NCI-H1105 (cell line): ENCODE measurements at regions not wholly inside any gene's neighbourhood (a gene's known extent, or its start where the extent isn't known, plus 50 kb on each side); places are given as distances from the start of the nearest gene placed in this dataset.

Experiments used
- DNase-seq: peaks from one replicate; lab custom pipeline; 2025; lab: John Stamatoyannopoulos, UW

DNA sequence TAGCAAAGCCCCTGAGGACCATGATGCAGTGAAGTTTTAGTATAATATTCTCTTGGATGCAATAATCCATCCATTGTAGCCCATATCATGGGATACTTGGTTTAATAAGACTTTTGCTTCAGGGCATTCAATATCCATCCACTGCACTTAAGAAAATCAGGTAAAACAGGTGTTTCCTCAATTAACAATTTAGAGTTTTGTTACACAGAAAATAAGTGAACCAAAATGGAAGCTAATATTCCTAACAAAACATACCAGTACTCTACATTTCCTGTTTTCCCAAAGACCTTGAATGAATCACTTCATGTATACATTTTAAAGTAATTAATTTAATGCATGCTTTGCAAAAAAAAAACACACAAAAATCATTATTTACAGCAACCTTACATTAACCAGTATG lies 305.6 kb downstream of the NR2F1-AS1 start:
- no peak for DNase-seq

- no peak for DNase-seq
Measured at GRCh38 chr5:93274291-93274690, 306.7 kb downstream of the NR2F1-AS1 start.

DNA sequence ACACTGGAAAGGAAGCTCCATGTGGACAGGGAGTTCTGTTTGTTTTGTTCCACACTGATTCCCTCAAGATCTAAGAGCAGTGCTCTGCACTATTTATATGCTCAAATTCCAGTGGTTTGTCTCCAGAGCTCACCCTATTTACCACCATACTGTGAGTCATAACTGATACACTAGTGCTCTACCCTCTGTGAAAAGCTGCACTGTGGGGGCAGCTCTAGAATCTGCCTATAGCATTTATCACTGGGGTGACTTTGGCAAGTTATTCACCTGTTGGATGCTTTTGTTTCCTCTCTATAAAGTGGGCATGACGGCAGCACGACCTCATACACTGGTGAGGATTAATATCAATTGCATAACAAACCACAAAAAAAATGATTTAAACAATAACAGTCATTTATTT lies 307.8 kb downstream of the NR2F1-AS1 start:
- DNase-seq, result no peak

DNA sequence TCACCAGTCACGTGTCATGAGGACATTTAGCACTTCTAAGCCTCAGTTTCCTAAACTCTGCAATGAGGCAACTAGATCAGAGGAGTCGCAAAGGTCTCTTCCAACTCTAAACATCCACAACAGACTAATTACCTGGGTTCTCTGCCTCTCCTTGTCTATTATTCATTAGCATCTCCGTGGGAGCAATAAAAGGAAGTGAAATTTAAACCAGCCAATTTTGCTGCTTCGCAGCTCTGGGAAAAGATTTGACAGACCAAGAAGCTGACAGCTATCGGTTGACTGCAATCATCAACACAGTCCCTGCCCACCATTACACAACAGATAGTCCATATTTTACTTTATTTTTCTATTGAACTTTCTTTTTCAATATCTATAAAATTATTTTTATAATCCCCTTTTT lies 308.9 kb downstream of the NR2F1-AS1 start:
- no peak for DNase-seq

- no peak for DNase-seq
Measured at GRCh38 chr5:93267736-93268135, 313.3 kb downstream of the NR2F1-AS1 start.

GRCh38 chr5:93267276-93267675 lies 313.7 kb downstream of the NR2F1-AS1 start:
- DNase-seq, result no peak

DNA sequence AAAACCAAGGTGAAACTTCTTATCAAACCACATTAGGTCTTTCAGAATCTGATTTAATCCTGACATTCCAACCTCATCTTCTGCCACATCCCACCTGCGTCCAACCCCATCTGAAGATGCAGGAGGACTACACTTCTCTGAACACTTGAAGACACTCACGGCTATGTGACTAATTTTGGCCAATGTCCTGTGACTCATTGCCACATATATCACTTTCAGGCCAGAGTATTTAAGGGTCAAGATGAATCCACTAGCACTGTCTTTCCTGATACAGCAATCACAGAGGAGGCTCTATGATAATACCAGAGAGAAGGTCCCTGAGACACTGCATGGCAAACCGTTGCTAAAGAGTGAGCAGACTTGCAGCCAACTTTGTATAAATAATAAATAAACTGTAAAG lies 323.4 kb downstream of the NR2F1-AS1 start:
- no peak for DNase-seq

DNA sequence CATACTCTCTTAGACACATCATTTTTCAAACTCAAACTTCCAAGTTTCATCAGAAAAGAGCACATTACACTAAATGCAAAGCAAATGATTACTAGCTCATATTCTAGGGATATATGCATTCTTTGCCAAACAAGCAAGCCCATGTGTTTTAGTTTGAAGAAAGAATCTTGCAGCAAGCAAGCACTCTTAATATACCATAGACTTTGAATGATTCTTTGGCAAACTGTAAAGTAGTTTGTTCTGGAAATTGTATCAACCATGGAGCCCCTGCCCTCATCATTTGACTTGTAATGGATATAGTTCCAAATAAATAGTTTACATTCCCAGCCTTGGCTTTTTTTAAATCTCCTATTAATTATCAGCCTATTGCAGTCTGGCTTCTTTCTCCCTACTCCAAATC lies 325.2 kb downstream of the NR2F1-AS1 start:
- no peak for DNase-seq

DNA sequence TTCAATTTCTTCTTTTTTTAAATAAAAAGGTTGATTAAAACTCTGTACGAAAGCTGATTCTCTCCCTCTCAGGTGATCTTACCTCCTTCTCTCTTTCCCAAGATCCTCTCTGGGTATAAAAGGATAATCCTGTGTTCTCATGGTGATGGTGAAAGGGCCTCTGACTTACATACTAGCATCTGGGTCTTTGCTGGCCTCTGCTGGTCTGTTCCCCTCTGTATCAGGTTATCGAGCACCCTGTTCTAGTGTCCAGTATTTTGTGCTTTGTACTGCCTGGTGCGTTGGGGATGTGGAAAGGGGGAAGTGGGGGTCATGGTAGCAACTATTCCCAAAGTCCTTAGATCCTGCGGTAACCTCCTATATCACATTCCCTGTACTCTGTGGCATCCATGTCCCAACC lies 328.9 kb downstream of the NR2F1-AS1 start:
- no peak for DNase-seq

DNA sequence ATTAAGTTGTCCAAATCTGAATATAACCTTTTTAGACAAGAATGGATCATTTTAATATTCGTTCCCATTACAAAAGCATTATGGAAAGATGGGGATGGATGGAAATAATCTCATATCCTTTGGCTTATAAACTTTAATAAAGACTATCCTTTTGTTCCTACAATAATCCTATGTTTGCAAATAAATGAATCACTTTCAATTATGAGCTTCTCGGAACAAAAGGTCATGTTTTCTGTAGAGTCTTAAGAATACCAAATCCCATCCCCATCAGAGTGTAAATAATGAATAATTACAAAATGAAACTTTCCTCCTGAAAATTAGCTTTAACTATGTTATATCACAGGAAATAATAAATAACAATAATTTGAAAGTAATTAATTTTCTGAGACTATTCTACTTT lies 329.7 kb downstream of the NR2F1-AS1 start:
- DNase-seq, result no peak

GRCh38 chr5:93250424-93250823 lies 330.6 kb downstream of the NR2F1-AS1 start:
- no peak for DNase-seq

- no peak for DNase-seq
Measured at GRCh38 chr5:93249651-93250289, 331.2 kb downstream of the NR2F1-AS1 start.

DNA sequence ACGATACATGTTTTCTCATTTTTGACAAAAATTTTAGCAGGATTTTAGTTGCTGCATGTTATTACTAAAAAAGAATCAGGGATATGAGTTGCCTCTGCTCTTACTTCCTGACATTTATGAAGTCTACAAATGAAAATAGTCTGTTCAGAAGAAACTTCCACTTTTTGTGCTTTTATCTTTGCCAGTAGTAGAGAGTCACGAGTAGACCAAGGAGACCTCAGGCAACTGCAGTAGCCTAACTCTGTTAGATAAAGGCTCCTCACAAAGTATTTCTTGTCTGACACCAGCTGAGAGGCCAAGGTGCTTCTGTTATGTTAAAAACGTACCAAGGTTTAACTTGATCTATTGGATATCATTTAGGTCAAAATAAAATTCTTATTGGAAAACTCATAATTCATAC lies 333.9 kb downstream of the NR2F1-AS1 start:
- DNase-seq, result no peak

DNA sequence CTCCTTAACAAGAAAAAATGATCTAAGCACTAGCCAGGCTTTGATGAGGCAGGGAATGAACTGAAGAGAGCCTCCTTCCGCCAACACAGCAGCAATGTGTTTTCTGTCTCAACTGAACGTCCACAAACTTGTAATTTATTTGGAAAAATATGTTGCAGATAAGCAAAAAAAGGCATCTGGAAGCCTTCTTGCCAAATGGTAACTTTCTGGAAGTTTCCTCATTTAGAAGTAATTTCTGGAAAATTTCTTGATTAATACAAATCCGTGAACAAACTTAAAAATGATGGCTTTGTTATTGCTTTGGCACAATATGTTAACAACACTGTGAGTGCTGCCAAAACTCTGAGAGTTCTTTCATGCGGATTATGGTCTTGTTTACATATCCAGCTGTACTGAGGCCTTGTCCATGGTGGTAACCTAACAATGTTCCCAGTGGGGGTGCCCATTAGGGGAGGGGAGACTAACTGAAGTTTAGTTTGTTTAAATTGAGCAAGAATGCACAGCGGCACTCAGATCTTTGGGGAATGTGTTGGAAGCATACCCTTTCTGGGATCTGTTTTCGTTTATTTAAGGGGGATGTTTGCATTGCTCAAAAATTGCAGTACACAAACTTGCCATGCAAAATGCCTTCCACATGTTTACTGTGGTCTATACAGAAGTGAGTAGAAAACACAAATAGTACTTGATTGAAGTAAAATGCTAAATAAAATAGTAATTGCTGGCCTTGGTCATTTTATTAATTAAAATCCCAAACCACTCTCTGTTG lies 334.7 kb downstream of the NR2F1-AS1 start:
- DNase-seq, result no peak

GRCh38 chr5:93245226-93245625 lies 335.8 kb downstream of the NR2F1-AS1 start:
- no peak for DNase-seq

DNA sequence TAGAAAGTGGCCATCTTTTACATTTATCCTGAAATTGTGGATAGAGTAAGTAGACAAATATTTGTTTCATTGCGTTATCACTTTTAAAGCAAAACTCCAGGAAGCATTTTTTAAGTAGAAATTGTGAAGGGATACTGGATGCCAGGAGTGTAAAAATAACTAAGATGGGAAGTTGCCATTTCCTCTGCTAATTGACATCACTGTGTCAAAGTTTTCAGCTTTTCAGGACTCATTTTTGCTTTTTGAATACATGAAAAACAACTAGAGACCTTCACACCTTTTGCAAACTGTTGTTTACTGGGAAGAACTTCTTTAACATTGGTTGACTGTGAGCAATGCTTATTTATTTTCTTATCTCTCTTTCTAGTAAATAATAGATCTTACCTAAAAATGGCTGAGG lies 337.5 kb downstream of the NR2F1-AS1 start:
- no peak for DNase-seq

GRCh38 chr5:93240228-93240834 lies 340.7 kb downstream of the NR2F1-AS1 start:
- DNase-seq, result no peak

GRCh38 chr5:93236807-93237421 lies 344.1 kb downstream of the NR2F1-AS1 start:
- no peak for DNase-seq

GRCh38 chr5:93235761-93236160 lies 345.3 kb downstream of the NR2F1-AS1 start:
- DNase-seq, result no peak

- no peak for DNase-seq
Measured at GRCh38 chr5:93226202-93226735, 354.8 kb downstream of the NR2F1-AS1 start.

DNA sequence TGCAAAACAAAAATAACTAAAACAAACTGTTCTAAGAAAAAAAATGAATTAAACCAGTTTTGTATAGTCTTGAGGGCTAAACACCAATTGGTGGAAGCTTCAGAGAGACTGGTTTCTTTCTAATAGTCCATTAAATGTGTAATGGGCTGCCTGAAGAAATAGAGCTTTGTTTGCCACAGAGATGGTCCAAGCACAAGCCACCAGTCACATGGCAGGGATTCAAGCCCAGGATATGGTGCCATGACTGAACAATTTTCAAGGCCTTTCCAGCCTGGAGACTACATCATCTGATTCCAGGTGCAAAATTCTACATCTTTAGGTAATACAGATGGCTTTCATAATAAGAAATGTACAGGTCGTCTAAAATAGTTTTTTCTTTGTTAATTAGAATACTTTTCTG lies 355.3 kb downstream of the NR2F1-AS1 start:
- DNase-seq, result no peak

DNA sequence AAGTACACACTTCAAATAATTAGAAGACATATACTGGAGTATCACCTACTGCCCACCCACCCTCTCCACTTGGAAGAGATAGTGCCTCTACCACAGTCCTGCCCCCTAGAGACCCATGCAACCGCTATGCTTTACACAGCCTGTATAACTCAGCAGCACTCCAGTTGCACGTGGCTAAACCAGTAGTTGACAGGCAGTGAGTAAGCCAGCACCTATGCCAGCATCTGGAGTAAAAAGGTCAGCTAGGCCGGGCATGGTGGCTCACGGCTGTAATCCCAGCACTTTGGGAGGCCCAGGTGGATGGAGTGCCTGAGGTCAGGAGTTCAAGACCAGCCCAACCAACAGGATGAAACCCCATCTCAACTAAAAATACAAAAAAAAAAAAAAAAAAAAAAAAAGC lies 356.4 kb downstream of the NR2F1-AS1 start:
- DNase-seq, result no peak

- no peak for DNase-seq
Measured at GRCh38 chr5:93221773-93222172, 359.2 kb downstream of the NR2F1-AS1 start.
